SJCRH30 (cell line): ENCODE measurements at regions not wholly inside any gene's neighbourhood (a gene's known extent, or its start where the extent isn't known, plus 50 kb on each side); places are given as distances from the start of the nearest gene placed in this dataset.

ENCODE experiments used
- DNase-seq, 2 experiments: peaks; one replicate each; pipeline ENCODE4 v3.0.0-alpha.2; 2015 to 2020
- H3K27ac ChIP-seq: fragments of 250-450 bp; sonication (Bioruptor Pico); 2 replicates; pipeline ENCODE4 v1.5.1; 2020; ENCODE audit warnings: mild to moderate bottlenecking, moderate library complexity
- H3K27me3 ChIP-seq: fragments of 250-450 bp; sonication (Bioruptor Pico); 2 replicates; pipeline ENCODE4 v1.5.1; 2020; ENCODE audit warnings: mild to moderate bottlenecking, moderate library complexity
- H3K36me3 ChIP-seq: fragments of 250-450 bp; sonication (Bioruptor Pico); 2 replicates; pipeline ENCODE4 v1.5.1; 2020; ENCODE audit warnings: mild to moderate bottlenecking, moderate library complexity
- H3K4me1 ChIP-seq: fragments of 250-450 bp; sonication (Bioruptor Pico); 2 replicates; pipeline ENCODE4 v1.5.1; 2020; ENCODE audit warnings: mild to moderate bottlenecking, moderate library complexity
- H3K4me3 ChIP-seq: fragments of 250-450 bp; sonication (Bioruptor Pico); 2 replicates; pipeline ENCODE4 v1.5.1; 2020; ENCODE audit warnings: mild to moderate bottlenecking, moderate library complexity
- H3K9me3 ChIP-seq: fragments of 250-450 bp; sonication (Bioruptor Pico); replicated peaks from 2 replicates; pipeline ENCODE4 v1.5.1; 2020; ENCODE audit warnings: mild to moderate bottlenecking, moderate library complexity

DNA sequence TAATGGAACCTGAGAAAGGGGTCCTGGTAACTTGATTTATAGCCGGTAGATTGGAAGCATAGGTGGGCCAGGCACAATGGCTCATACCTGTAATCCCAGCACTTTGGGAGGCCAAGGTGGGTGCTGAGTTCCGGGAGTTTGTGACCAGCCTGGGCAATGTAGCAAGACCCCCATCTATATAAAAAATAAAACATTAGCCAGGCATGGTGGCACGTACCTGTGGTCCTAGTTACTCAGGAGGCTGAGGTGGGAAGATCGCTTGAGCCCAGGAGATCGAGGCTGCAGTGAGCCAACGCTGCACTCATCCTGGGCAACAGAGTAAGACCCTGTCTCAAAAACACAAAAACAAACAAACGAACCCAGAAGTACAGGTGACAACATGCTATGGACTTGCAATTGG is 76.5 kb downstream of the ZNF281 start:
- no peaks in the 10 kb centered on the region for H3K27me3 ChIP-seq
- no peak overlapping the region for H3K4me3 ChIP-seq
- H3K36me3 ChIP-seq: no peaks in the 10 kb centered on the region
- no peak overlapping the region for H3K27ac ChIP-seq
- DNase-seq: no peak
- no peaks in the 10 kb centered on the region for H3K9me3 ChIP-seq
- peaks cover 12% of the 10 kb centered on the region; the same call in 1 of the 2 replicates for H3K4me1 ChIP-seq

DNA sequence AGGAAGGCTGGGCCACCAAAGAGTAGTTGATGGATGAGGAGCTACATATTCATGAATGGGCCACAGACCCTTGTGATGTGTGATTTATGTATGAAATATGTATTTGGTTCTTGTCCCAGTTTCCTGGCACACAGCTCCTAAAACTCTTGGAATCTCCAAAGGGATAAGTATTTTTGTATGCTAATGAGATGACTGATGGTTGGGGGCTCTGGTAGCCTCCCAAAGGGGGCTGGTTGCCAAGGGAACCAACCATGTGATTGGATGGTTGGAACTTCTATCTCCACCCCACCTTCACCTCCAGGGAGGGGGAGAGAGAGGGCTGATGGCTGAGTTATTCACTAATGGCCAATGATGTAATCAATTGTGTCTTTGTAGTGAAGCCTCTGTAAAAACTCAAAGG is 77.1 kb downstream of the ZNF281 start:
- Histone ChIP-seq H3K9me3 (no peaks in the 10 kb centered on the region), H3K4me1 (peaks cover 12% of the 10 kb centered on the region; the same call in 1 of the 2 replicates), H3K4me3 (no peak overlapping the region), H3K36me3 (no peaks in the 10 kb centered on the region), H3K27ac (no peak overlapping the region), H3K27me3 (no peaks in the 10 kb centered on the region)
- no peak for DNase-seq

DNA sequence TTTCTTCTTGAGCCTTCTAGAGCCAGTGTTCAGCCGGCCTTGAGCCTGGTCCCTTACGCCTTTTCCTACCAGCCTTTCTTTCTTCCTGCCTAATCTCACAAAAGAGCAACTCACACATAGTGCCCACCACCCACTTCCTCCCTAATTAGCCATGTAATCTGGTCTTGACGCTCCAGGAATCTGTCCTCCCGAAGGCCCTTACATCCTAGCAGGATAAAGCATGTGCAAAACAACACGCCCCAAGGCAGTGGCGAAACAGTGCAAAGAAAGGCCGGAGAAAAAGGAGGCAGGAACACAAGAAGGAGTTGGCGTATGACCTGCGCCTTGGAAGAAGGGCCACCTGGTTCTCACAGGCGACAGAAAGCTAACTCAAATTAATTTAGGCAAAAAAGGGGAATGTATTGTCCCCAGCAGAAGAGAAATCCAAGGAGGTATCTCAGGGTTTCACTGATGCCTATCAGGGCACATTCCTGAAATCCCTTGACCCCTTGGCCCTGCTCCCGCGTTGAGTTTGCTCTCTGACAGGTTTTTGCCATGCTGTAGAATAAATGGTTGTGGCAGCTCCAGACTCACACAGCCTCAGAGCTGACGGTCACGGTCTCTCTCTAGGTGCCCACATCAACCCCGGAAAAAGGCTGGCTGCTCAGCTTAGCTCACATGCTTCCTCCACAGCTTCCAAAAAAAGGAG is 79.0 kb downstream of the ZNF281 start:
- no peaks in the 10 kb centered on the region for H3K27me3 ChIP-seq
- H3K4me3 ChIP-seq: no peak overlapping the region
- peak overlapping the region; percentile 29; the same call in 1 of the 2 replicates for H3K27ac ChIP-seq
- peaks cover 8% of the 10 kb centered on the region; the same call in 1 of the 2 replicates for H3K4me1 ChIP-seq
- H3K9me3 ChIP-seq: no peaks in the 10 kb centered on the region
- peak; percentile 21 to 51 for DNase-seq
- no peaks in the 10 kb centered on the region for H3K36me3 ChIP-seq

DNA sequence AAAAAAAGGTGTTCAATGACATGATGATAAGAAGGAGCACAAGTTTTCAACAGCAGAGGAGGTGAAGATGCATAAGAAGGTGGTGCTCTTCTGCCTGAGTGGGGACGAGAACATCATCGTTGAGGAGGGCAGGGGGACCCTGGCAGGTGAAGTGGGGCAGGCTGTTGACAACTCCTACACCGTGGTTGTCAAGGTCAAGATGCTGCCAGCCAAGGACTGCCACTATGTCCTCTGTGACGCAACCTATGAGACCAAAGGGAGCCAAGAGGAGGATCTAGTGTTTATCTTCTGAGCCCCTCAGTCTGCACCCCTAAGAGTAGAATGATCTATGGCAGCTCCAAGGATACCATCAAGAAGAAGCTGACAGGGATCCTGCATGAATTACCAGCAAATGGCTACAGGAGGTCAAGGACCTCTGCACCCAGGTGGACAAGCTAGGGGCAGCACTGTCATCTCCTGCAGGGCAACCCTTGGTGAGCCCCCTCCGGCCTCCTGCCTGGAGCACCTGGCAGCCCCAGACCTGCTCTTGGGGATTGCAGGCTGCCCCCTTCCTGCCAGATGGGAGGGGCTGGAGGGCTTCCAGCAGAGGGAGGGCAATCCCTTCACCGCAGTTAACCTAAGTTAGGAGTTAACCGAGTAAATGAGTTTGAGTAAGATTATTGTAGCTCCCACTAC is 80.5 kb downstream of the ZNF281 start:
- Histone ChIP-seq H3K9me3 (no peaks in the 10 kb centered on the region), H3K27ac (no peak overlapping the region), H3K36me3 (no peaks in the 10 kb centered on the region), H3K4me3 (no peak overlapping the region), H3K27me3 (no peaks in the 10 kb centered on the region), H3K4me1 (peaks cover 8% of the 10 kb centered on the region; the same call in 1 of the 2 replicates)
- DNase-seq: no peak

DNA sequence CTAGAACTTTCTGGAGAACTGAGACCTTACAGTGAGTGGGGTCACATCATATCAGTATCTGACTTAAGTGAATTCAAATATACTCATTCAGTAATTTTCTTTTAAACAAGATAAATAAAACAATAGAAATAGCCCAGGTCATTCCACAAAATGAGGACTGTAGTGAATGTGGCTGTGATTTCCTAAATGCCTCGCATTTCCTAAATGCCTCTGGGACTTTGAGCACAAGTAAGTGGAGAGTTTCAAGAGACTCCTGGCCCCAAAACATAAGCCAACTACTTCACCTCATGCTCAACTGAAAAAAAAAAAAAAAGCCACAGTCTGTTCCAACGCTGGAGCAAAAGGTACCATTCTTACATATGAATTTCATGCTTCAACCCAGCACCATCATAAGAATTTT is 81.5 kb downstream of the ZNF281 start:
- H3K36me3 ChIP-seq: no peaks in the 10 kb centered on the region
- no peaks in the 10 kb centered on the region for H3K9me3 ChIP-seq
- DNase-seq: no peak
- H3K4me3 ChIP-seq: no peak overlapping the region
- H3K27ac ChIP-seq: no peak overlapping the region
- H3K4me1 ChIP-seq: peaks cover 8% of the 10 kb centered on the region; the same call in 1 of the 2 replicates
- no peaks in the 10 kb centered on the region for H3K27me3 ChIP-seq

DNA sequence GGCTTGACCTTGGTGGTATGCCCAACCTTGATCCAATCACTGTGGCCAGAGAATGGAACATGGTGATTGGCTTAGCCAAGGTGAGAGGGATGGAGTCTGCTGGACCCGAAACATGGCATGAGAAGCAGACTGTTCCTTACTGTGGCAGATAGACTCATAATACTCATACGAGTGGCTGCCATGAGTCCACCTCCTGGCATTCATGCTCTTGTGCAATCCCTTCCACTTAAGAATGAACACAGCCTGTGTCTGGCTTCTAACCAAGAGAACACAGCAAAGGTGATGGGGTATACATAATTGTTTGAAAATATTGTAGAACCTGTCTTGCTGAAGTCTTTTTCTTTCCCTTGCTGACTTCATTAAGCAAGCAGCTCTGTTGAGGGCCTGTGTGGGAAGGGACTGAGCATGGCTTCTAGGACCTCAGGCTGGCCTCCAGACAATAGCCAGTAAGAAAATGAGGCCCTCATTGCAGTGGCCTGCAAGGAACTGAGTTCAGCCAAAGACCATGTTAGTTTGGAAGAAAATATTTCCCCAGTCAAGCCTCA is 85.9 kb downstream of the ZNF281 start:
- Histone ChIP-seq H3K4me1 (no peaks in the 10 kb centered on the region), H3K36me3 (no peaks in the 10 kb centered on the region), H3K27ac (no peak overlapping the region), H3K4me3 (no peak overlapping the region), H3K27me3 (no peaks in the 10 kb centered on the region), H3K9me3 (no peaks in the 10 kb centered on the region)
- no peak for DNase-seq

DNA sequence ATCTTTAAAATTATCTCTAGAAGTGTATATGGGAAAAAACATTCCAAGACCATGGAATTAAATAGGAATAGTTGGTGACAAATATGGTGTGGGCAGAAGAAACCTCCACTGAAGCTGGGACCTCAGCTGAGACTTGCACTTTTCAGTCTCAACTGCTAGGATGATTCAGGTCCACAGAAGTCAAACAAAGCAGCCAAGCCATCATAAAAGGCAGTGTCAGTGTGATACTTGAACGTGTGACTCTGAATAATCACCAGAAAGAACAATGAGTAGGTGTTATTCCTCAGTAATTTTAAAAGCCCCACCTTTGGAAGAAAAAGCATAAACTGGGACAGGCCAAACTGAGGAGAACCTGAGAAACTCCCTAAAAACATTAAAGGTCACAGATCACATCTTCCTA is 90.7 kb downstream of the ZNF281 start:
- Histone ChIP-seq H3K4me1 (no peaks in the 10 kb centered on the region), H3K9me3 (no peaks in the 10 kb centered on the region), H3K4me3 (no peak overlapping the region), H3K27me3 (no peaks in the 10 kb centered on the region), H3K27ac (no peak overlapping the region), H3K36me3 (no peaks in the 10 kb centered on the region)
- DNase-seq: no peak

DNA sequence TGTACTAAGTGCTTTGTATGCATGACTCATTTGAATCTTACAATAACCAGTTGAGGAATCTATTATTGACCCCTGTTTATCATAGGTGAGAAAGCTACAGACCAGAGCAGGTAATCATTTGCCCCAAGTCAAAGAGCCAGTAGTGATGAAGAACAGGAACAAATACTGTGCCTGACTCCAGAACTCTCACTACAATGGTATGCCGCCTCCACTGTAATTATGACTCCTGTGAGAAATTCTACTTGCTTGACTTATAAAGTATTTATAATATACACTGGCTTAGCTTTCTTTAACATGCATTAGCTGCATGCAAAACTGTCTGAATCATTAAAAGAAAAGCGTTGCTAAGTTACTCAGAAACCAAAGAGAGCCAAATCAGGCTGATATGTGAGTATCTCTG is 92.6 kb downstream of the ZNF281 start:
- no peaks in the 10 kb centered on the region for H3K4me1 ChIP-seq
- DNase-seq: no peak
- no peak overlapping the region for H3K4me3 ChIP-seq
- H3K27me3 ChIP-seq: no peaks in the 10 kb centered on the region
- H3K36me3 ChIP-seq: no peaks in the 10 kb centered on the region
- H3K9me3 ChIP-seq: no peaks in the 10 kb centered on the region
- H3K27ac ChIP-seq: no peak overlapping the region

DNA sequence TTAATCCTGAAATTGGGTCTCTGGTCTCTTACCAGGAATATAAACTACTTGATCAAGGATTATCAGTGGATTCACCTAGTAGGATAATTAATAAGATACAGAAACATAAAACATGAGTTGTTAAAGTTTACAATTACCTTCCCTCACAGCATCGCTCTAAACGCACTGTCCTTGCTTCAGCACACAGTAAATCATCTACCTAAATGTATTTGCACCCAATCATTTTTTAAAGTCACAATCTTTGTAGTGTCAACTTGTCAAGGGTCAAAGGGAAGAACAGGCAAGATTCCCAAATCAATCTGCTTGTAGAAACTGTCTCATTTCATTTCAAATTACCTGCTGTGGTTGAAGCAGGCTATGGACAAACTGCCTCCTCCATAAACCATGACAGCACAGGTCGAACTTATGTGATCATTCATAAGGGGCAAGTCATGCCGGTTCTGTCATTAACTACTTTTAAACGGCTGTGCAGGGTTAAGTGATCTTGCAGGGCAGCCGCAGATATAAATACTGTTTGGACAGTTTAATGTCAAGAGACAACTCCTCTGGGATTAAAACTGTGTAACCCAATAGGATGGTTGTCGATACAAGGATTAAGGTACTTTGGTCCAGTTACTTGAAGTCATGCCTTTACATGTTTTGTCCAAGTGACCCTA is 93.6 kb downstream of the ZNF281 start:
- DNase-seq: no peak
- H3K9me3 ChIP-seq: no peaks in the 10 kb centered on the region

DNA sequence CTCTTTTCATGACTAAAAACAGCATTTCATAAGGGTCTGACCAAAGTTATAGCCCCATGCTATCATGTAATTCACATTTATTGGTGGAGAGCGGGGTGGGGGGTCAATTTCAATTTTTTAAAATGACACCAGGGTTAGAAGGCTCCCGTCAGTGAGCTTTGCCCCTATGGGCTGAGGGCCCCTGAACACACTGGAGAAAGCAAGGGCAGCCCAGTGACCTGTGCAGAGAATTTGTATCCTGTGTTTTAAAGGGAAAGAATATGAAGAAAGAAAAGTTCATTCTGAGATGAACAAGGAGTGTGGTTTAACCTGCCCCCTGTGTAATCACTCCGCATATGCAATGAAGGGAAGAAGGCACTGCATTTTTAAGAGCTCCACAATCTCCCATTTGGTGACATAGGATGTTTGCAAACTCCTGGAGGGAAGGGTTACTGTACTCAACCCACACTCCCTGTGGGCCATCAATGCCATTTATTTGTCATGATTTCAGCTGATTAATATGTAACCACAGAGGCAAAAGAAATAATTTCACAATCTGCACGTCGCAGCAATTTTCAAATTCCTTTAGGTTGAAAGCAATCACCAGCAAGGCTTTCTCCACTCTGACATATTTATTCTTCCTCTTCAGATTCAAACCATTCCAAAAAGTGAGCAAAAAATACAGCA is 95.6 kb downstream of the ZNF281 start:
- Histone ChIP-seq H3K9me3 (no peaks in the 10 kb centered on the region), H3K27ac (no peak overlapping the region), H3K4me1 (no peaks in the 10 kb centered on the region), H3K4me3 (no peak overlapping the region), H3K36me3 (no peaks in the 10 kb centered on the region), H3K27me3 (no peaks in the 10 kb centered on the region)
- no peak for DNase-seq

More for the DNA sequence above, 93.6 kb downstream of the ZNF281 start:
- Histone ChIP-seq H3K27me3 (no peaks in the 10 kb centered on the region), H3K4me1 (no peaks in the 10 kb centered on the region), H3K27ac (no peak overlapping the region), H3K36me3 (no peaks in the 10 kb centered on the region), H3K4me3 (no peak overlapping the region)

DNA sequence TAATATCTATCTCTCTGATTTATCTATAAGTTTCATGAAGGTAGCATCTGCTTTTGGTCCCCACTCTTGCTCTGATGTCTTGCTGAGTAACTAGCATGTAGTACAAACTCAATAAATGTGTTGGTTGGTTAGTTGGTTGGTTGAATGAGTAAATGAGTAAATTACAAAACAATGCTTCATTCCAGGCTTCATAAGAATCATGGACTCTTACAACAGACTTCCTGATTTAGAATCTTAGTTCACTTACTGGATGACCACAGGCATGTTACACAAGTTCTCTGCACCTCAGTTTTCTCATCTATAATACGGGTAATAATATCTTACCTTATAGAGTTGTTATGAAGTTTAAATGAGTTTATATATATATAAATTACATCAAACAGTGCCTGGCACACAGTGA is 98.6 kb downstream of the ZNF281 start:
- DNase-seq: no peak
- no peaks in the 10 kb centered on the region for H3K9me3 ChIP-seq
- no peak overlapping the region for H3K4me3 ChIP-seq
- H3K27ac ChIP-seq: no peak overlapping the region
- H3K27me3 ChIP-seq: no peaks in the 10 kb centered on the region
- no peaks in the 10 kb centered on the region for H3K36me3 ChIP-seq
- H3K4me1 ChIP-seq: no peaks in the 10 kb centered on the region

DNA sequence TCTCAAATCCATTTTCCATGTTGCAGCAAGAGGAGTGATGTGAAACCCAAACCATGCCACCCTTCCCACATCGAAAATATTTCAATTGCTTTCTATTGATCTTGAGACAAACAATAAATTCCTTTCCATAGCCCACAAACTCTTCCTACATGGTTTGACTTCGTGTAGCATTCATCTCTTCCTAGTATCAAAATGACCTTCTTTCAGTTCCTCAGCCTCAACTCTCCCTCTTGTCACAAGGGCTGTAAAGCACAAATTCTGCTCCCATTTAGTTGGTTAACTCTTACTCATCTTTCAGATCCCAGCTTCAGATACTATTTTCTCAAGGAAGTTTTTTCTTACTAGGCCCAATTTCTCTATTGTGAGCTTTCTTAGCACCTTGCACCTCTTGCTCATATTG is 99.0 kb downstream of the ZNF281 start:
- no peaks in the 10 kb centered on the region for H3K27me3 ChIP-seq
- H3K4me1 ChIP-seq: no peaks in the 10 kb centered on the region
- H3K27ac ChIP-seq: no peak overlapping the region
- H3K9me3 ChIP-seq: no peaks in the 10 kb centered on the region
- no peak overlapping the region for H3K4me3 ChIP-seq
- no peaks in the 10 kb centered on the region for H3K36me3 ChIP-seq
- no peak for DNase-seq

DNA sequence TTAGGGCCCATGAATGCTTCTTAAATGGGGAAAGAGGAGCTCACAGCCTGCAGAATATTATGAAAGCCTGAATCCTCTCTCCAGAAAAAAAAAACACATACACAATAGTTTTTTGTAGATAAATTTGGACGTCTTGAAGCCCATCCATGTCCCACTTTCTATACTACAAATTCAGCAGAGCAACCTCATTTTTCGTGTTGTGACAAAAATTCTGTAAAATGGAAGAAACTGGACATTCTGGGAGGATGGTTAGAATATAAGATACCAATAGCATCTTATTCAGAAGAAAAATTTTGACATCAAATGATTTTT is 102.1 kb downstream of the ZNF281 start:
- no peaks in the 10 kb centered on the region for H3K4me1 ChIP-seq

DNA sequence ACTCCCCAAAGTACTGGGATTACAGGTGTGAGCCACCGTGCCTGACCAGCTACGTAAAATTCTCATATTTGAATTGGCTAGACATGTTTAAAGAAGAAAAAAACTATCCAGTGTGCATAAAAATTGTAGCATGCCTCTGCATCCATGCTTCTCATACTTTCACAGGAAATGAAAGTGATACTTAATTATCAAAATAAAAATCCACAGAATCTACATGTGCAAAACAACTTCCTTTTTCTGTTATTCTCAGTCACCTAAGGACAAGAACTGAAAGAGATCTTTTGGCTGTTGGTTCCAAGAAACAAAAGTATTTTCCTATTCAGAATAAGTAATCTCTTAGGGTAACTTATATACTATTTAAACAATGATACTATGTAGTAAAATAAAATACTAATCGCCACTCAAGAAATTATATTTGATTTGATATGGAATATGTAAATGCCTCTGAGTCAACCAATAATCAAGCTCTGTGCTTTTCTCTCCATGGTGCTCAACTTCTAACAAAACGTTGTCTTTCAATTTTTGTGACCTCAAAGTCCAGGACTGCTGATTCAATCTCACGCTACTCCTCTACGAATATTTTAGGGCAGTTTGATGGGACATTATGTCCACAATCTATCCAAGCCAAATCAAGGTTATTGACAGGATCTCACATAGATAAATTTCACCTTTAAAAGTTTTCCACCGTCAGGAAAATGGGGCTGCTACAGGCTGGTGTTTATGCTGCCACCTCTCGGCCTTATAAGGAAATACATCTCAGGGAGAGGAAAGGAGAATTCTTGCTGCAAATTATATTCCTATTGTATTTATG is 102.7 kb downstream of the ZNF281 start:
- peak in 1 of 2 experiments; percentile 39 for DNase-seq
- no peak overlapping the region for H3K27ac ChIP-seq

More for the DNA sequence above, 102.1 kb downstream of the ZNF281 start:
- no peaks in the 10 kb centered on the region for H3K27me3 ChIP-seq
- no peaks in the 10 kb centered on the region for H3K9me3 ChIP-seq
- no peak for DNase-seq
- H3K4me3 ChIP-seq: no peak overlapping the region
- no peak overlapping the region for H3K27ac ChIP-seq
- H3K36me3 ChIP-seq: no peaks in the 10 kb centered on the region

More for the DNA sequence above, 102.7 kb downstream of the ZNF281 start:
- Histone ChIP-seq H3K36me3 (no peaks in the 10 kb centered on the region), H3K9me3 (no peaks in the 10 kb centered on the region), H3K27me3 (no peaks in the 10 kb centered on the region), H3K4me3 (no peak overlapping the region), H3K4me1 (no peaks in the 10 kb centered on the region)
